Epithelial cell of esophagus (primary cell): ENCODE measurements at regions not wholly inside any gene's neighbourhood (a gene's known extent, or its start where the extent isn't known, plus 50 kb on each side); places are given as distances from the start of the nearest gene placed in this dataset.
"Not testable (repeated sequence)": the region's sequence is repeated elsewhere in the genome, so short reads cannot be mapped to it uniquely, and the experiment has no call there.

Source experiments
- DNase-seq: peaks from one replicate; pipeline ENCODE4 v3.0.0; 2010; ENCODE audit warnings: low read depth
- H3K4me3 ChIP-seq: 2 replicates; pipeline ENCODE4 v1.5.1; 2011; ENCODE audit warnings: mild to moderate bottlenecking, low read length, control low read depth
- TF ChIP-seq, protein P1 (sequence below): IDR thresholded peaks from 2 replicates; pipeline ENCODE4 v1.5.1; 2011; ENCODE audit warnings: low read depth, mild to moderate bottlenecking, low read length, control low read depth, inconsistent platforms; ENCODE audit not compliant: insufficient read depth; ENCODE audit errors: missing control alignments

DNA sequence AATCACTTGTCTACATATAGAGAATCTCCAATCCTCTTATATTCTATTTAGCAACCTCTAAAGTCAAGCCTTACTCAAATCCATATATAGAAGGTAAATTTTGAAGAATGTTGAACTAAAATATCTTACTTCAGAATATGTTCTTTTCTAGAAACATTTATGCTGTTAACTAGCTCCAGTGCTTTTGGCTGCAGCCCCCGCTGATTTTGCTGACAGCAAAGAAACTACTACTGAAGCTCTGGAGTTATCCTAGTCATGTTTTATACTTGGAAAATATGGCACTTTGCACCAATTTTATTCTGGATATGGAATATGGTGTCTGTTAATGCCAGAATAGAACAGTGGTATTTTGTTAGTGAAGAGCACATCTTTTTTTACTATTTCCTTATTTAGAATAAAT is 212.4 kb upstream of the FSIP2 start:
- no peak overlapping the region for H3K4me3 ChIP-seq
- DNase-seq, result no peak
- TF ChIP-seq, protein P1, sequence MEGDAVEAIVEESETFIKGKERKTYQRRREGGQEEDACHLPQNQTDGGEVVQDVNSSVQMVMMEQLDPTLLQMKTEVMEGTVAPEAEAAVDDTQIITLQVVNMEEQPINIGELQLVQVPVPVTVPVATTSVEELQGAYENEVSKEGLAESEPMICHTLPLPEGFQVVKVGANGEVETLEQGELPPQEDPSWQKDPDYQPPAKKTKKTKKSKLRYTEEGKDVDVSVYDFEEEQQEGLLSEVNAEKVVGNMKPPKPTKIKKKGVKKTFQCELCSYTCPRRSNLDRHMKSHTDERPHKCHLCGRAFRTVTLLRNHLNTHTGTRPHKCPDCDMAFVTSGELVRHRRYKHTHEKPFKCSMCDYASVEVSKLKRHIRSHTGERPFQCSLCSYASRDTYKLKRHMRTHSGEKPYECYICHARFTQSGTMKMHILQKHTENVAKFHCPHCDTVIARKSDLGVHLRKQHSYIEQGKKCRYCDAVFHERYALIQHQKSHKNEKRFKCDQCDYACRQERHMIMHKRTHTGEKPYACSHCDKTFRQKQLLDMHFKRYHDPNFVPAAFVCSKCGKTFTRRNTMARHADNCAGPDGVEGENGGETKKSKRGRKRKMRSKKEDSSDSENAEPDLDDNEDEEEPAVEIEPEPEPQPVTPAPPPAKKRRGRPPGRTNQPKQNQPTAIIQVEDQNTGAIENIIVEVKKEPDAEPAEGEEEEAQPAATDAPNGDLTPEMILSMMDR, result no peak

DNA sequence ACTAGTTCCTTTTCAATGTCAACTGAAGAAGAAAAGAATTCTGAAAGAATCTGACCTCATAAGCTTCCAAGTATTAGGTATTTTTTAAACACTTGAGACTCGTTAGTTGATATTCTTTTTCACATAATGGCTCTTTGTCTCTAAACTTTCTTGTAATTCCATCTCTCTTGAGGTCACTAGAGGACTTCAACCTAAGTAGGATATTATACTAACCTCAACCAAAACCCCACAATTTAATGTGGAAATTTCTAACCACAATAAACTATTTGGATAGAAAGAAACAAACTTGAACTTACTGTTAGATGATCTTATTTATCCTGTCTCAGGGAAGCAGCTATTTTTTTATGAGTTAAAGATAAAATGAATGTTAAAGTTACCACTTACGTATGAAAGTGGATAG is 206.9 kb upstream of the FSIP2 start:
- no peak overlapping the region for H3K4me3 ChIP-seq
- TF ChIP-seq, protein P1, result no peak
- no peak for DNase-seq

DNA sequence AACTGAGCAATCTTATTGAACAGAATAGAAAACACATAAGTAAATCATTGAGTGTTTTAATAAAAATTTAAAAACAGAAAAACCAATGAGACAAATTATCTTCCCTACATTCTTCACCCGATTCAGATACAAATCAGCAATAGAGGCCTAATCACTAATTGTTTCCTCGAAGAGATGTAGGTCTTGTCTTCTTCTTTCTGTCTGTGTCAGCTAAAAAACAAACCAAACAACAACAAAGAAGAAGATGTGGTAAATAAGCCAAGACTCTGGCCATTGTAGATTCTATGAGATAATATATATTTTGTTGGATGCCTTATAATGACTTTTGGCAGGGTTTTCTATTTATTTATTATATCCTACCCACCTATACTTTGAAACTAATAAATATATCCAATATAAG is 200.9 kb upstream of the FSIP2 start:
- TF ChIP-seq, protein P1, result no peak
- DNase-seq, result no peak
- H3K4me3 ChIP-seq, result no peak overlapping the region

DNA sequence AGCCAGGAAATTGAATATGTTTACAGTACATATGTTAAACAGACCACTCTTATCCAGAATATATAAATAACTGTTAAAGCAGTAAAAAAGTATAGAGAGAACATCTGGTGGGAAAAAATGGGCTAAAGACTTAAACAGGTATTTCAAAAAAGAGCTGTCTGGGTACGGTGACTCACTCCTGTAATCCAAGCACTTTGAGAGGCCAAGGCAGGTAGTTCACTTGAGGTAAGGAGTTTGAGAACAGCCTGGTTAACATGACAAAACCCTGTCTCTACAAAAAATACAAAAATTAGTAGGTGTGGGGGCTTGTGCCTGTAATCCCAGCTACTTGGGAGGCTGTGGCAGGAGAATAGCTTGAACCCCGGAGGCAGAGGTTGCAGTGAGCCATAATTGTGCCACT is 171.4 kb upstream of the FSIP2 start:
- peak; percentile 52 for DNase-seq
- TF ChIP-seq, protein P1, result no peak

DNA sequence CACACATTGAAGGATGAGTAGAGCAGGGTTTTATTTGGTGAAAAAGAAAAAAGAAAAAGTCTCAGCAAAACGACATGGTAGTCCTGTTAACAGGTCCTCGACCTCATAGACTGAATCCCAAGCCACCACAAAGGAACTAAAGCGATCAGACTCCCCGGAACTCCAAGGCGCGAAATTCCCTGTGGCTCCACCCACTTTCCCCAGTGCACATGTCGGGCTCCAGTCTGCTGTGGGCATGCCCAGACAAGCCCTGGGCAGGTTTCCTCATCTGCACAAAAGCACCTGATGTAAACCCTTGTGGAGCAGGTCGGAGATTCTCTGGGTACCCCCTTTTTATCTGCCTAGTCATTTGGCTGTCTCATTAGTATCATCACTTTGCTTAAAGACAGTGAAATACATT is 170.7 kb upstream of the FSIP2 start:
- TF ChIP-seq, protein P1, result no peak
- DNase-seq, result peak; percentile 1
- H3K4me3 ChIP-seq, result no peak overlapping the region

More for the DNA sequence above, 171.4 kb upstream of the FSIP2 start:
- no peak overlapping the region for H3K4me3 ChIP-seq

DNA sequence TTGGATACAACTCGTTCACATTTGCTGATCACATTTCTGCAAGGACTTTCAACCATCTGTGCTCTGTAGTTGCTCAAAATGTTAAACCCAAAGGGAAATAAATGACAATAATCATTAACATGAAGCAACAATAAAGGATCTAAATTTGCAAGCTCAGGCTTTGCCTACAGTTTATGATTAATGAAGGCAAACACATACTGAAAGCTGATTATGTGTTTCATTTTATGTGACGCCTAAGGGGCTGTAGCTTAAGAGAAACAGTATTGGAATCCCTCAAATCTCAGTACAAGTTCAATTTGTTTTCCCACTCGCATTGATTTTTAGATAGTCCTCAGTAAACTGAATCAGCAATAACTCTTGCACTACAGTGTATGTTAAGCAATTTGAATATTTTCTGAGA is 160.3 kb upstream of the FSIP2 start:
- TF ChIP-seq, protein P1, result no peak
- H3K4me3 ChIP-seq, result no peak overlapping the region
- no peak for DNase-seq

DNA sequence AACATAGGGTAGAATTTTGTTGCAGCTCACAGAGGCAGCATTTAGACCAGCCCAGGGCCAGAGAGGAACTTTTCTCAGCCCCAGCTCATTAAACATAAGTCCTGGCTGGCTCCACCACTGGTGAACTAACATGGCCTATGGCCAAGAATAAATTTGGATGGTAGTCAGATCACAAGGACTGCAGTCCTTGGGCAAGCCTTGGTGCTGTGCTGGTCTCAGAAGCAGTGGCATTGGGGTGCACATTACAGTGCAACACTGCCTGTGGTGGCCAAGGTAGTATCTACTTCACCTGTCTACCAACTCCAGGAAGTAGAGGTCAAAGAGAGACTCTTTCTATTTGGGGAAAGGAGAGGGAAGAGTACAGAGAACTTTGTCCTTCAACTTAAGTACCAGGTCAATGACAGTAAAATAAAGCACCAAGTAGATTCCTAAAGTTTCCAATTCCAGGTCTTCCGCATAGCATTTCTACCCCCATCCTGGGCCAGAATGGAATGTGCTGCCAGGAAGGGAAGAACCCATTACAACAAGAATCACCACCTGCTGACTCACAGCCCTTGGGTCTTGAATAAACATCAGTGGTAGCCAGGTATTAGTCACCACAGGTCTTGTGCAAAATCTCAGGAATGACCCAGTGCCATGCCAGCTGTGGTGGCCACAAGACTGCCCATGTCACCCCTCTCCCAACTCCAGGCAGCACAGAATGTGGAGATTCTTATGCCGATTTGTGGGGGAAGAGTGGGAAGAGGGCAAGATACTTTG is 155.4 kb upstream of the FSIP2 start:
- TF ChIP-seq, protein P1, result no peak
- peak; percentile 96 for DNase-seq
- no peak overlapping the region for H3K4me3 ChIP-seq

DNA sequence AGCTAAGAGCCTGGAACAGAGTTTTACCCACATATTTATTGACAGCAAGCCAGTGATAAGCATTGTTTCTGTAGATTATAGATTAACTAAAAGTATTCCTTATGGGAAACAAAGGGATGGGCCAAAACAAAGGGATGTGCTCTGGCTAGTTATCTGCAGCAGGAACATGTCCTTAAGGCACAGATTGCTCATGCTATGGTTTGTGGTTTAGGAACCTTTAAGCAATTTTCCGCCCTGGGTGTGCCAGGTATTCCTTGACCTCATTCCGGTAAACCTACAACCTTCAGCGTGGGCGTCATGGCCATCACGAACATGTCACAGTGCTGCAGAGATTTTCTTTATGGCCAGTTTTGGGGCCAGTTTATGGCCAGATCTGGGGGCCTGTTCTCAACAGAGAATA is 153.4 kb upstream of the FSIP2 start:
- H3K4me3 ChIP-seq, result not testable (repeated sequence)
- DNase-seq, result peak; percentile 55

DNA sequence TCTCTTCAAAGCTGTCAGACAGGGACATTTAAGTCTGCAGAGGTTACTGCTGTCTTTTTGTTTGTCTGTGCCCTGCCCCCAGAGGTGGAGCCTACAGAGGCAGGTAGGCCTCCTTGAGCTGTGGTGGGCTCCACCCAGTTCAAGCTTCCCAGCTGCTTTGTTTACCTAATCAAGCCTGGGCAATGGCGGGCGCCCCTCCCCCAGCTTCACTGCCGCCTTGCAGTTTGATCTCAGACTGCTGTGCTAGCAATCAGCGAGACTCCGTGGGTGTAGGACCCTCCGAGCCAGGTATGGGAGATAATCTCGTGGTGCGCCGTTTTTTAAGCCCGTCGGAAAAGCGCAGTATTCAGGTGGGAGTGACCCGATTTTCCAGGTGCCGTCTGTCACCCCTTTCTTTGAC is 147.3 kb upstream of the FSIP2 start:
- not testable (repeated sequence) for DNase-seq, H3K4me3 ChIP-seq
